ENCODE measurements at regions not wholly inside any gene's neighbourhood (a gene's known extent, or its start where the extent isn't known, plus 50 kb on each side); places are given as distances from the start of the nearest gene placed in this dataset.

DNA sequence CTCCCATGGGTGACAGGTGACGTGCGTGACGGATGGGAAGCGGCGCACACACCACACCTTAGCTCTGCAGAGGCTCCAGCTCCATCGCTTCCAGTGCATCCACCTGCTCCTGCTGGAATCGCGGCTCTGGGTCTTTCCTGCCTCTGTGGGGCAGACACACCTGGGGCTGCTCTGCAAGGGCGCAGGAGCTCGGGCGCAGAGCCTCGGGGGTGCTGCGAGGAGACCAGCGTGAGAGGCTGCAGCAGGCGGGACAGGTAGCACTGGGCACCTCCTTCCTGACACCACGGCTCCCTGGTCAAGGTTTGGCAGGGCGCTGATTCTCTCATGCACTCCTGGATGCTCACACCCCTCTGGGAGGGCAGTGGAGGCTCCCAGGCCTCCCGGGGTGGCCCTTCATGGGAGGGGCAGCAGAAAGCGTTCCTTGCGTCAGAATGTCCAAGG lies 1494.3 kb downstream of the BRD1 start:
- no peak for DNase-seq

DNA sequence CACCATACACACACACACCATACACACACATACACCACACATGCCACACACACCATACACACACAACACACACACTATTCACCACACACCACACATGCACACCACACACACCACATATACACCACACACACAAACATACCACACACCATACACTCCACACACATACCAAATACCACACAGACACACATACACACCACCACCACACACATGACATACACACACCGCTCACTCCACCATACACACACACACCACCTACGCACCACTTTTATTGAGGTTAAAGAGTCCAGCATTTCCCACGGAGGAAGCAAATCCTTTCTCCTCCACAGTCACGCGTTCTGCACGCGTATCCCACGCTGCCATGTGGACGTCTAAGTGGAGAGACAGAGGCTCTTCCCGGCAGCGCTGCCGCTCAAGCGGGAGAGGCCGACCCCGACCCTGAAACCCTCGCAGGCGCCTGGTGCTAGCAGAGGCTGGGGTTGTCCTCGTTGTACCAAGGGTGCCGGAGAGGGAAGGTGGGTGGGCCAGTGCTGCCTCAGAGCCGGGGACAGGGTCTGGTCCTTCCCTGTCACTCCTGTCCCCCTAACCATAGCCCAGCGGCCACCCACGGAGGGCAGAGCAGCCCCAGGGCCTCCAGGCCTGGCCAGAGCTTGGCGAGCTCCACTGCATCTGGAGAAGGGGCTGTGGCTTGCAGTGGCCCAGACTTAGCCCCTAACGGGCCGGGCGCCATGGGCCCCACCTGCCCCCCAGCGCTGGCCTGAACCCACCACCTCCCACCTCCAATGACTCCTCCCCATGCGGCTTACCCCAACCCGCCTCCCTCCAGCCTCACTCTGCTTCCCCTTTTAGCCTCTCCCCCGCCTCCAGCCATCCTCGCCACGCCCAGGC lies 1495.0 kb downstream of the BRD1 start:
- no peak for DNase-seq

DNA sequence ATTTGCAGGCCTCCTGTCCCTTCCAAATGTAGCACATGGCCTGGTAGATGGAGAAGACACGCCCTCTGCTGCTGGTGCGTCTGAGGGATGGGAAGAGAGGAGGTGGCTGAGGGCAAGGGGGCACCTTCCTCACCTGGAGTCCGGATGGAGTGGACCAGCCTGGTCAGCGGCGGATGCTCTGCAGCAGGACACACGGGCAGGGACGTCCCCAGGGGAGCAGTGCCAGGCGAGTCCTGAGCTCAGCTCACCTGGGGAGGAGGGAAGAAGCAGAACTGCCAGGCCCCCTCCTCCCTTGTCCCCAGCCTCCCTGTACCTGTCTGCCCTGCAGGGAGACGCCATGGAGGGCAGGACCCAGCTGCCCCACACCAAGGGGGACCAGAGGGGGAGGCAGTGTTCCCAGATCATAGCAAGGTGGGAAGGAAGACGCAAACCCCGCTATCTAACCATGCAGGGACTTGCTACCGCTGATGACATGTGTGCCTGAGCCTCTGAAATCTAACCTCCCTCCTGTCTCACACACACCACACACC lies 1495.9 kb downstream of the BRD1 start:
- no peak for DNase-seq

DNA sequence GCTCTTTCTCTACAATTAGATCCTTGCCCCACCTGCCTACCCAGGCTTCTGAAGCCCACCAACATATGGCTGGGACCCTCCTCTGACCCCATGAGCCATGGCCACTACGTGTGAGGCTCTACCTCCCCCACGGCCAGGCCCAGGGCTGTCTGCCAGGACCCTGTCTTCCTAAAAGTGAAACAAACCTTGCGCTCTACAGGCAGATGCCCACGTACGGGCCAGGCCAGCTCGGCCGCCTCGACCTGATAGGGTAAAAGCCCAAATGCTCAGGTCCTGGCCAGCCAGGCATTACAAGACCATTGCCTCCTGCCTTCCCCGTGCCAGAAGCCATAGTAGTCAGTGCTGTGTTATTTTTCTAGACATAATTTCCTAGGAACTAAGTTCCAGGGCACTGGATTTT lies 1496.4 kb downstream of the BRD1 start:
- no peak for DNase-seq

DNA sequence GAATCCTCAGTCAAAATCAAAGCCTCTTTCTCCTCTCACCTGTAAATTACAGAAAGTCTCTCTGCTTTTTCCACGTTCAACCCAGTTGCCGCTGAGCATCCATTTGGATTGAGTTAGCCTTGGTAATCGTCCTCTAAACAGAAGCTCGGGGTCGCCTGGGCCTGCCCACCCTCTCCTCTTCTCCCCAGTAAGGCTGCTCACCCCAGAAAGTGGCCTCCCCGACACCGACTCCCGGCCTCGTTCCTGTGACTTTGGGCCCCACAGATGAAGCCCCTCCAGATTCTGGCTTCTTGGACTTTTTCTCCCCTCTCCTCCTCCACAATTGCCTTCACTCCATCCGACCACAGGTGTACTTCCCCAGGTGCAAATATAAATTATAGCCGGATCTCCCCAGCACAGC lies 1500.0 kb downstream of the BRD1 start:
- no peak for DNase-seq

DNA sequence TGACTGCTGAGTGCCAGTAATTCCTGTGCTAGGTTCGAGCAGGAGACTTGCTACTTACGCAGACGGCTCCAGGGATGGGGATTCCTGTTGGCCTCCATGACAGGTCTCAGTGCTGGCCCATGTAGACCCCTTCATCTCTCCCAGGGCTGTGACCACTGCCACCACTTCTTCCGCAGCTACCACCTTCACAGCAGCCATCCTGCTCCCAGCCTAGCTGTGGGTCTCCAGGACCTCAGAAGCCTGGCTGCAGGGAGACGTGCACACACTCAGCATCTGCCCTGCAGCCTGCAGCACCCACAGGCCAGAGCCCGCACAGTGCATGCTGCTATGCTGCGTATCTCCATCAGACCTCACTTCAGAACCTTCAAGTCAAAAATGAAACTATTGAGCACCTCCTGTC lies 1503.9 kb downstream of the BRD1 start:
- DNase-seq = no peak

DNA sequence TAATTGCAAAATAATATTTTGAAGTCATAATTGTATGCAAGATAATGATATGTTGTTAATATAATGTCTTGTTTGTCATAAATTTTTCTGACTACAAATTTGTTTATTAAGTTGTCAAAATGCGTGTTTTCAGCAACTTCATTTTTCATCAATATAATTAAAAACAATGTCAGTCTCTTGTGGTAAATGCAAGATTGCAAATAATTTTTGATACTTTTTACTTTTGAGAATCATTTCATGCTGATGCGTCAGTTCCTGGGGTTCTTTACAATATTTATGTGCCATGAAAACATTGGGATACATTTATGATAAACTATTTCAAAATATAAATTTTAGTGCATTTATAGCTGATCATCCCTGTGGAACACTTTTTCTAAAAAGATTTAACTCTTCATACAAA lies 1504.8 kb downstream of the BRD1 start:
- DNase-seq = no peak

DNA sequence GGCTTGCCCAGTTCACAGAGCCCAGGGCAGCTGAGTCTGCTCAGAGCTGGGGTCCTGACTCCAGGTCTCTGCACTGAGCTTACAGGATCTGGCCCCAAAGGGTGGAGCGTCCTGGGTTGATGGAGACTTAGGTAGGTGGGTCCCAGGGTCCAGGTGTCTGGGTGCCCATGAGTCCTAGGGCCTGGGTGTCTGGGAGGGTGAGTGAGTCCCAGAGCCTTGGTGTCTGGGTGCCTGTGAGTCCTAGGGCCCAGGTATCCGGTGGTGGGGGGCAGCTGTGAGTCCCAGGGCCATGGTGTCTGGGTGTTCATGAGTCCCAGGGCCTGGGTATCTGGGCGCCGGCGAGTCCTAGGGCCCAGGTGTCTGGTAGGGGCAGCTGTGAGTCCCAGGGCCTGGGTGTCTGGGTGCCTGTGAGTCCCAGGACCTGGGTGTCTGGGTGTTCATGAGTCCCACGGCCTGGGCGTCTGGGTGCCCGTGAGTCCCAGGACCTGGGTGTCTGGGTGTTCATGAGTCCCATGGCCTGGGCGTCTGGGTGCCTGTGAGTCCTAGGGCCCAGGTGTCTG lies 1505.6 kb downstream of the BRD1 start:
- no peak for DNase-seq

DNA sequence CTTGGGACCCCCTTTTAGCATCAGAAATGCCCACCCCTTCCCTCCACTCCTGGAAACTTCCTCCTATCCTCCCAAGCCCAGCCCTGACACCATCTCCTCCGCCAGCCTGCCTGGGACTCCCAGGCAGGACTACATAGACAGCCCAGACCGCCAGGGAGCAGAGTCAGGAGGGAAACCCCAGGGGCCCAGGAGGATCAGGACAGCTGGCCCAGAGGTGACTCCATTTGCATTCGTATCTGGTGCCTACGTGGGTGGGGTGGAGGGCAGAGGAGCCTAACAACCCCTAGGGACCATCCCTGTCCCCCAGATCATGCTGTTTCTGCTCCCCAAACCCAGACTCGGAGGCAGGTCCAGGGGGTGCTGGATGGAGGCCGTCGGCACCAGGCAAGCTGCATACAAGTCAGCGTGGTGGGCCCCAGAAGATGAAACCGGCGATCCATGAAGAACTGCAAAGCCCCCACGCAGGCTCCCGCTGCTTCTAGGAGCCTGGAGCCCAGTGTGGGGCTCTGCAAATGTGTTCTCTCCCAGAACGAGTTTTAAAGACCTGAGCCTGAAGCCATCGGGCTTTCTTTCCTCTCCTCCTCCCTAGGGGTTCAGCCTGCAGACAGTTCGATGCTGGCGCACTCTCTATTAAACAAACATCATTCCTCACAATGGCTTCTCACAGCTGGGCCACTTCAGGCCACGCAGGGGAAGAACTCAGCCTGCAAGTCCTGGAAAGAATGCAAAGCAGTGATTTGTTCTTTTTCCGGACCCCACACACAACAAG lies 1506.8 kb downstream of the BRD1 start:
- DNase-seq = no peak

DNA sequence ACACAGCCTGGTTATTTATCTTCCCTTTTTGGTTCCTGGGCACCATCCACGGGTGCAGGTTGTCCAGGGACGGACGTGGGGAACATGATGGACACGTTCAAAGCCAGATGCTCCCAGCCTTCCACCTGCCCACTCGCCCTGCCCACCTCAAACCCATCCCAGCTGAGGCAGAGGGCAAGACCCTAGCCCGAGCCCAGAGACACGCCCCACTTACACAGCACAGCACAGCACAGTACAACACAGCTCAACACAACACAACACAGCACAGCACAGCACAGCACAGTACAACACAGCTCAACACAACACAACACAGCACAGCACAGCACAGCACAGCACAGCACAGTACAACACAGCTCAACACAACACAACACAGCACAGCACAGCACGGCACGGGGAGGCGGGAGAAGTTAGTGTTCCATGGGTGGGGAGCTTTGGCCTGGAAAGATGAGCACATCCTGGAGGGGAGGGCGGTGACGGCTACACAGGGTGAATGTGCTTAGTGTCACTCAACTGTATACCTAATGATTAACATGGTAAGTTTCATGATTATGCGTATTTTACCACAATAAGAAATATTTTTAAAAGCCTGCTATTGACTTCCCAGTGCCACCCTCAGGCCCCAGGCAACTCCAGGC lies 1507.5 kb downstream of the BRD1 start:
- DNase-seq = no peak

DNA sequence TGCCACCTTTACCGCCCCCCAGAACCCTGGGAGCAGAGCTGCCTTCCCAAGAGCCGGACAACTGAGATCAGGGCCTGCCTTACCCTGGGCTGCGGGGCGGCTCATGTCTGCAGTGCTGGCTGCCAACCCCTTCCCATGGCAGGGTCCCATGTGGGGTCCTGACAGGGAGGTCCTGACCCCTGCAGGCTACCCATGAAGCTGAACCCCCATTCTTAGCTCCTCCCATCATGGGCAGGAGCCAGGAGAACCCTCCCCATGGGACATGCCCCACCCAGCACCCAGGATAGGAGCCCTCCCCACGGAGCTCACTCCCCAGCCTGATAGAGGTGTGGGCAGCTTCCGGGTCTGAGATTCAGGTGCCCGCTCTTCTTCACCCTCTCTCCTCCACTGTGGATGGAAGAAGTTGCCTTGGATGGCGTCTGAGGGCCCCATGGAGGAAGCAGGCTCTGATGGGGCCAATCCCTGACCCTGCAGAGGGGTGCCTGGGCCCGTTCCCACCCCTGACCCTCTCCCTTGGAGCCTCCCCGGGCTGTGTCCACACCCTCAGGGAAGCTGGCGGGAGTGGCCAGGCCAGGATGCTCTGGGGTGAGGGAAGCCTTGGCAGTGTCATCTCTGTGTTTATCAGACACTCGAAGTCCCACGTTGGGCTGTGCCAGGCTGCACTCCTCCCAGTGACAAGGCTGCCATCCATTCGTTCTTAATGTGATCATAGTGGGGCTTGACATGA lies 1508.2 kb downstream of the BRD1 start:
- no peak for DNase-seq

DNA sequence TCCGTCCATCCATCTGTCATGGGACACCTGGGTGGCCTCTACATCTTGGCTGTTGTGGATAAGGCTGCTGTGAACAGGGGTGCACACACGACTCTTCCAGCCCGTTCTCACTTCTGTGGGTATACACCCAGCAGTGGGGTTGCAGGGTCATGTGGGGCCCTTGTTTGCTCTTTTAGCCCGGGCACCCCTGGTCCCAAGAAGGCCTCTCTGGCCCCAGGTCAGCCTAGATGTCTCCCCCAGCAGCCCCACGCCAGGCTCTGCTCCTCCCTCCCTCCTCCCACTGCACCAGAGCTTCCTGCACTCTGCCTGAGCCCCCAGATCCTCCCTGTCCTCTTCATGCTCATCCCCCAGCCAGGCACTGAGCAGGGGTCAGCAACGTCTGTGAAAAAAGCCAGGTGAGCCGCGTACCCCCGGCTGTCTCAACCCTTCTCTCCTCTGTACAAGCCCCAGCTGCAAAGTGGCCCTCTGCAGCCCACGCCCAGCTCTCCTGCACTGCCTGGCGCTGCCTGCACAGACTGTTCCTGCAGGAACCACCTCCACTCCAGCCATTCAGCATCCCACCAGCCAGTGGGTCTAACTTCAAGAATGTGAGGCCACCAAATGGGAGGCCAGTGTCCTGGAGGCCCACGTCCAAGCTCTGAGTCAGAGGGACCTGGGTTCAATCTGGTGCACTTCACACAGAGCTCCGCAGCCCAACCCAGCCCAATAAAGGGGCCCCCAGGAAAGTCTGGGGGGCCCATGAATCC lies 1508.9 kb downstream of the BRD1 start:
- no peak for DNase-seq

DNA sequence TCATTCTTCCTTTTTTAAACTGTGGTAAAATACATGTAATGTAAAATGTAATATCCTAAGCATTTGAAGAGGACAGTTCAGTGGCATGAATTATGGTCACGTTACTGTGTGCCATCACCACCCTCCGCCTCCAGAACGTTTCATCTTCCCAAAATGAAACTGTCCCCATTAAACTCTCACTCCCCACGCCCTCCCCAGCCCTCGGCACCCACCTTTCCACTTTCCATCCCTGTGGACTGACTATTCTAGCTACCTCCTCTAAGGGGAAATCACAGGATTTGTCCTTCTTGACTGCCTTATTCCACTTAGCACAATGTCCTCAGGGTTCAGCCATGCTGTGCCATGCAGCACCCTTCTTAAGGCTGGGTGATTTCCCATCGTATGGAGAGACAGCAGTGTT lies 1509.5 kb downstream of the BRD1 start:
- no peak for DNase-seq

DNA sequence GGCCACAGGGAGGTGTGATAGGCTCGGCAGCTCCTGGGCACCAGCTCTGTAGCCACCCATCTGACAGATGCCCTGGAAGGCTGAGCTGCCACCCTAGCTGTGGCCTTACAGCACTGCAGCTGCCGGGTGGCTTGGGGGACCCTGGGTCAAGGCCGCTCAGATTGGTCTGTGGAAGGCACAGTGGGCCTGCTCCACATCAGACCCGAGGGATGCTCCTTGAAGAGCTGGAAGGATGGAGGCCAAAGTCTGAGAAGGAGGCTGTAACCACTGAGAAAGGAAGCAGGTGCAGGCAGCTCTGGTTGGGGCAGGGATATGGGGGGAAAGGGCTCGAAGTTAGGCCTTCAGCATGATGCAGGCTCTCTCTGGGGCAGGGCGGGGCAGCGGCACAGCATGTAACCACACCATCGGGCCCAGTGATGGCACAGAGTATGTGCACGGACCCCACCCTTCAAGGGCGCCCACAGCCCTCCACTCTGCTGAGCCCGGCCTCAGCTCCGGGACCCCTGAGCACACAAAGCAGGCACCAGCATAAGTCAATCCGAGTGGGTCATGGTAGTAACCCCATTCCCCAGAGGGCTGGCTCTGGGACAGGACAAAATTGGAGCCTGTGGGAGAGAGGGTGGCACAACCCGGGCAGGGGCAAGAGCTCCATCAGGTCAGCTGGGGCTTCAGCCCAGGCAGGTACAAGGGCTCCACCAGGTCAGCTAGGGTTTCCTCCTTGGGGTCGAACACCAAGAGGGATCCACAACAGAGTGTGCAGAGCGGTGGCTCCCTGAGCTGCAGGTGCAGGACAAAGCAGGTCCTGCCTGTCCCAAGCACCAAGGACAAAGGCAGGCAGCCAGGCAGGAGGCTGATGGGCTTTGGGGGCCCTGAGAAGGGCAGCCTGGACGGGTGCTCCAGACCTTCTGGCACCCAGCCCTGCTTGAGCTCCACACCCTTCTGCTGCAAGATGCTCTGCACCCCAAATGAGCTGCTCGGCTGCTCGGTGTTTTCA lies 1511.1 kb downstream of the BRD1 start:
- no peak for DNase-seq

DNA sequence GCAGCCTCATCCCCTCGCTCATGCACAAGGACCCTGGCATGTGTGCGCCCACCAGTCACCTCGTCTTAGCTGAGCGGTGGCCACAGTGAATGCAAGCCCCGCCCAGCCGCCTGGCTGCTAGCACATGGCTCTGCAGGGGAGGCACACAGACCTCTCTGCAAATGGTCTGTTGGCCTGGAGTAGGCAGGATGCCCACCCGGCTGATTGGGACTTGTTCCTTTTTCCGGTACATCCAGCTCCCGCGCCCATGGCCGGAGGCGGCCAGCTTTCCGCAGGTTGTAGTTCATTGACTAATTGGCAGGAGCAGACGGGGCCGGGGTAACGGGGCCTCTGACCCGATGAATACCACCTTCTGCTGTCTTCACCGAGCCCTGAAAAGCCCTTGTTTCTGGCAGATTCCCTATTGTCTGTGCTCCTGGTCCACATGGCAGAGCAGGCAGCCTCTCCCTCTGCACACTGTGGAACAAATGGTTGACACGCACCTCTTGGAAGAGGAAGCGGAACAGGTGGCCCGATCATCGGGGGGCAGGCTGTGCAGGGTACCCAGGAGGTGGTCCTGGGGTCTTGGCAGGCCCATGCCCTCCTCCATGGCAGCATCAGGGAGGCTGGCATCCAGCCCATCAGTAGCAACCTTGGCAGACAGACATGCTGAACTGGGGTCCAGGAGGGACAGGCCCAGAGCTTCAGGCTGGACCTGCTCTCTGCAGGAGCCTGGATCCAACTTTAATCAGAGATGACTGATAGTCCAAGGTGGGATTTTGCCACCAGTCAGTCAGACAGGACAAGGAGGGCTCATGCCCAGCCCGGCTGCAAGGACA lies 1512.0 kb downstream of the BRD1 start:
- DNase-seq = no peak

DNA sequence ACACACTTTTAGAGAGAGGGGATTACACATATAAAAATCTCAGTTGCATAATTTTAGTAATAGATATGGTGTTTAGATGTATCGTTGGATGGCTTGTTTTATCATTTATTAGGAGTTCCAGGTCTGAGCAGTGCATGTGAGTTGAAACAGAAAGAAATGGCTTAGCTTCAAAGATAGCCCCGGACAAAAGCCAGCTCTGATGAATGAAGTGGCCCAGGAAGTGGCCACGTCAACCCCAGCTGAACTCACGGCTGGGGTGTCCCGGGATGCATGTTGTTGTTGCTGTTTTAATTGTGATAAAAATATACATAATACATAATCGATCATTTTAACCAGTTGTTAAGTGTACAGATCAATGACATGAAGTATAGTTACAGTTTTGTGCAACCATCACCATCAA lies 1513.6 kb downstream of the BRD1 start:
- no peak for DNase-seq

DNA sequence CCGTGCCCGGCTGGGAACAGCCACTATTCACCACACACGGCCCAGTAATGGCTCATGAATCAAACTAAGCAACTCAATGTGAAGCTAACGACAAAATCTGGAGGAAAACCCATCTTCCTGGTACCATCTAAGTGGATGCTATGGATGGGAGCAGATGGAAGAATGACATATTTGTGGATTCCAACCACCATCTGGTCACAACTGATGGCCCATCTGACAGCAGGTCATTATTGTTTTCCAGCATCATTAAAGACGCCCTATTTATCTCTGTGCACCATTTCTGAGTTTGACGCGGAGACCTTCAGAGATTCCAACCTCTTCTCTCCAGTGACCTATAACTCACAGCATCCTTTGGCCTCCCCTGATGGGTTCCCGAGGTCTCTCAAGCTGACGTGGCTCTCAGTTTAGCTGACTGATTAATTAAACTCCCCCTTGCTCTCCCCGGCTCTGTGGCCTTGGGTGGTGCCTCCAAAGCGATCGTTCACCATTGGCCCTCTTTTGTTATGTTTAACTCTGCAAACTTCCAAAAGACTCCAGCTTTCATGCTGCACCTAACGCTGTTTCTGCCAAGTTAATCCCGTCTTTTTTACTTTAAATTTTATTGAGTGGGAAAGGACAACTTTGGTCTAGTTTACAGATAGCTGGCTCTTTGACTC lies 1514.4 kb downstream of the BRD1 start:
- no peak for DNase-seq

DNA sequence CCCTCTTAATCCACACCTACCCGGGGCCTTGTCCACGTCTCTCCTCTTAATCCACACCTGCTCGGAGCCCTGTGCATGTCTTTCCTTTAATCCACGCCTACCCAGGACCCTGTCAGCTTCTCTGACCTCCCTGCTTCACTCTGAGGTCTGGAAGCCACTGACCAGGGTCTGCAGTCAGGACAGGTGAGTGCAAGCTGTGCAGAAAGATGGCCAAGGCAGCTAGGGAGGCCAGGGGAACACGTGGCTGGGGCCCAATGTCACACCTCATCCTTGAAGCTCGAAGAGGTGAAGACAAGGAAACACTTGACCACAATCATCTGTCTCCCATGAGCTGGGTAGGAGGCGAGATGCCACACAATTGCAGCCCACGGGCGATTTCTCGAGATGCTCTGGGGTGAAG lies 1516.9 kb downstream of the BRD1 start:
- no peak for DNase-seq

DNA sequence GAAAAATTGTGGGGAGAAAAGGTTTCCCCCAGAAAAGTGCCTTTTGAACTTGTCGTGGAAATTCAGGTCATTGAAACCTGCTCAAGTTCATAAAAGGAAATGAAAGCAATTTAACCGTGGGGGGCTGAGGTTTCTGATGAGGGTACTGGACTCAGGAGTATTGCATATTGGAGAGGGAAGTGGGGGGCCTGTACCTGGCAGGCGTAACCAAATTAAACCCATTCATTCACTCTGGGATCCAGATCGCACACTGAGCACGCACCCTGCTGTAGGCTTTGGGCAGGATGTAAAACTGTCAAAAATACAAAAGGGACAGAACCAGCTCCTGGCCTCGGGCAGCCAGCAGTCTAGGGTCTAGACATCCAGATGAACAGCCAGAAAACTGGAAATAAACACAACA lies 1517.4 kb downstream of the BRD1 start:
- DNase-seq = no peak
